CD4-positive, alpha-beta memory T cell (primary cell): ENCODE measurements at regions not wholly inside any gene's neighbourhood (a gene's known extent, or its start where the extent isn't known, plus 50 kb on each side); places are given as distances from the start of the nearest gene placed in this dataset.

Experiments used
- CTCF ChIA-PET: fragments of 350-600 bp; sonication (Branson Sonifier 250); formaldehyde crosslinking; loops from one replicate; lab custom pipeline; 2021; ENCODE audit warnings: inconsistent platforms; ENCODE audit not compliant: partially characterized antibody; lab: Charles Lee
- POLR2A ChIA-PET: fragments of 350-600 bp; sonication (Branson Sonifier 250); formaldehyde crosslinking; loops from one replicate; lab custom pipeline; 2021; ENCODE audit not compliant: partially characterized antibody; lab: Charles Lee
- DNase-seq, 5 donors: peaks; one replicate each; pipeline versions ENCODE4 v3.0.0 to v3.0.0-alpha.2; 2020 to 2022; ENCODE audit warnings: mixed read lengths in 1 of 5
- H3K27ac ChIP-seq: one replicate; pipeline ENCODE4 v1.7.0; 2013; ENCODE audit warnings: low read depth, low read length
- H3K27me3 ChIP-seq: 2 replicates; pipeline ENCODE4 v1.7.0; 2013; ENCODE audit warnings: mild to moderate bottlenecking, low read length, moderate library complexity; ENCODE audit not compliant: insufficient read depth
- H3K36me3 ChIP-seq: 2 replicates; pipeline ENCODE4 v1.7.0; 2013; ENCODE audit warnings: mild to moderate bottlenecking, low read length, moderate library complexity; ENCODE audit not compliant: insufficient read depth
- H3K4me1 ChIP-seq: 2 replicates; pipeline ENCODE4 v1.7.0; 2013; ENCODE audit warnings: mild to moderate bottlenecking, low read length, moderate library complexity; ENCODE audit not compliant: insufficient read depth
- H3K4me3 ChIP-seq, 2 donors: one replicate each; pipeline ENCODE4 v1.7.0; 2013; ENCODE audit warnings: low read length in 2 of 2, mild to moderate bottlenecking in 1 of 2
- H3K9me3 ChIP-seq, 2 donors: one replicate each; pipeline ENCODE4 v1.7.0; 2013; ENCODE audit warnings: low read length in 2 of 2, control low read depth in 1 of 2; ENCODE audit not compliant: control insufficient read depth in 1 of 2
- H3K27ac Mint-ChIP-seq, 7 donors: one replicate each; pipeline ENCODE4 v1.8.0; 2020 to 2021; ENCODE audit warnings: mixed read lengths in 7 of 7, mild to moderate bottlenecking in 6 of 7, inconsistent platforms in 3 of 7, moderate library complexity in 3 of 7
- H3K27me3 Mint-ChIP-seq, 2 donors: one replicate each; pipeline ENCODE4 v1.8.0; 2020 to 2021; ENCODE audit warnings: mixed read lengths in 2 of 2
- H3K36me3 Mint-ChIP-seq, 2 donors: one replicate each; pipeline ENCODE4 v1.8.0; 2020 to 2021; ENCODE audit warnings: mixed read lengths in 2 of 2, inconsistent platforms in 1 of 2, mild to moderate bottlenecking in 1 of 2
- H3K4me1 Mint-ChIP-seq, 4 donors: one replicate each; pipeline ENCODE4 v1.8.0; 2020 to 2021; ENCODE audit warnings: mixed read lengths in 4 of 4, mild to moderate bottlenecking in 1 of 4
- H3K4me3 Mint-ChIP-seq, 8 donors: one replicate each; pipeline ENCODE4 v1.8.0; 2020 to 2021; ENCODE audit warnings: mixed read lengths in 8 of 8, mild to moderate bottlenecking in 7 of 8, moderate library complexity in 6 of 8, inconsistent platforms in 3 of 8
- H3K9me3 Mint-ChIP-seq, 8 donors: one replicate each; pipeline ENCODE4 v1.8.0; 2020 to 2021; ENCODE audit warnings: mixed read lengths in 8 of 8, mild to moderate bottlenecking in 5 of 8, inconsistent platforms in 3 of 8, moderate library complexity in 1 of 8
- intact Hi-C: fragments of 100-400 bp; cut with micrococcal nuclease; formaldehyde crosslinking; loops from one replicate; pipeline ENCODE4 v1.15.1; 2023

DNA sequence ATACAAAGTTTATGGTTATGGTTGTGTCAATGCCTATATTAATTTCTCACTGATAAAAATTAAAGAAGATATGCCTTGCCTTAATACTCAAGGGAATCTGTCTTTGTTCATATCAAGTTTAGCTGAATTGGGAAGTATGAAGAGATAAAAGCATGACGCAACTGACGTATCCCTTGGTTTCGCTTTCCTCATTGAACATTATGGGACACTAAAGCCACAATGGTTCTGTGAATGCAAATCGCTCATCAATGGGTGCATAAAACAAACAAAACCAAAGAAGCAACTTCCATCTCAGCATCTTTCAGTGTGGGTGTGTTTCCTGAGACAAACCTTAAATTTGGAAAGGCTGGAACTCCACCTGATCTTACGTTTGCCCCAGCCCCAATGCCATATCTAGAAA is 108.2 kb downstream of the NPIPB5 start:
- no peak overlapping the region for H3K27ac ChIP-seq
- H3K36me3 ChIP-seq, result no peaks in the 10 kb centered on the region
- no peak overlapping the region for H3K4me3 ChIP-seq
- no peak overlapping the region for H3K27ac Mint-ChIP-seq
- H3K4me3 Mint-ChIP-seq, result no peak overlapping the region
- ChIA-PET POLR2A (no interaction called here), CTCF (no interaction called here)
- H3K9me3 ChIP-seq, result no peaks in the 10 kb centered on the region
- intact Hi-C loops, result no loop called here
- H3K4me1 Mint-ChIP-seq, result peaks cover 0 to 2% (median 0%) of the 10 kb centered on the region in 4 donors
- peaks cover 7% of the 10 kb centered on the region for H3K27me3 ChIP-seq
- no peaks in the 10 kb centered on the region for H3K4me1 ChIP-seq
- H3K9me3 Mint-ChIP-seq, result peaks cover 0 to 5% (median 1%) of the 10 kb centered on the region in 8 donors
- peaks cover 11 to 23% of the 10 kb centered on the region in 2 donors for H3K27me3 Mint-ChIP-seq
- no peaks in the 10 kb centered on the region for H3K36me3 Mint-ChIP-seq
- no peak for DNase-seq

DNA sequence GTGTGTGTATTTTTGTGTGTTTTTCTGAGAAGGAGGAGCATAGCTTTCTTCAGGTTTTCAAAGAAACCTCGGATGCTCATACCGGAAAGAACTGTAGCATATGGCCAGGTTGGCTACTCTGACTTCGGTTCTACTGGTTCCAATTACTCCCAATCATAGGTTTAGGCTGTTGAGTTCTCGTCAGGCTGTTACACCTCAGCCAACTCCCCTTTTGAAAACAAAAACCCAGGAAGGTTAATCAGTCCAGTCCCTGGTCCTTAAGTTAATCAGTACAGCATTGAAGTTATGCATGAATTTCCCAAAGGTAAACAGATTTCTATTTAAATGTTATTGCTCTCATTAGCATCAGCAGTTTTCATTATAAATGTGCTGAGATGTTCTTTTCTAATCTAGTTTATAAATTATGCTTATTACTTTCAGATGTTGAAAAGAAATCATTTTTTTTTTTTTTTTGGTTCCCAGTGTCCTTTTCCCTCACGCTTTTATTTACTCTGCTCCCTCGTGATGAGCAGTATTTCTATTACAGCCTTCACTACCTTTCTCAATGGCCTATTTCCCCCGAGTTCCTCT is 111.0 kb downstream of the NPIPB5 start:
- no peak overlapping the region for H3K27ac Mint-ChIP-seq

DNA sequence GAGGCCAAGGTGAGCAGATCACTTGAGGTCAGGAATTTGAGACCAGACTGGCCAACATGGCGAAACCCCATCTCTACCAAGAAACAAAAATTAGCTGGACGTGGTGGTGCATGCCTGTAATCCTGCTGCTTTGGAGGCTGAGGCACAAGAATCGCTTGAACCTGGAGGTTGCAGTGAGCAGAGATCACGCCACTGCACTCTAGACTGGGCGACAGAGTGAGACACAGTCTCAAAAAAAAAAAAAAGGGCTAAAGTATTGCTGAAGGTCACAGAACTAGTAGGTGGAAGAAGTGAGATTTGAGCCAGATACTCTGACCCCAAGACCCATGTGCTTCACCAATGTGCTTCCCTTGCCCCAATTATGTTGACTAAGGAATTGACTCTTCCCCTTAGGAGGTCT is 112.0 kb downstream of the NPIPB5 start:
- CTCF ChIA-PET, result no interaction called here
- peaks cover 0 to 2% (median 0%) of the 10 kb centered on the region in 4 donors for H3K4me1 Mint-ChIP-seq
- intact Hi-C loops, result no loop called here

More for the DNA sequence above, 111.0 kb downstream of the NPIPB5 start:
- Mint-ChIP-seq H3K4me3 (no peak overlapping the region), H3K4me1 (peaks cover 0 to 2% (median 0%) of the 10 kb centered on the region in 4 donors), H3K36me3 (no peaks in the 10 kb centered on the region), H3K27me3 (peaks cover 7% of the 10 kb centered on the region in 2 donors), H3K9me3 (no peaks in the 10 kb centered on the region)
- Histone ChIP-seq H3K4me1 (no peaks in the 10 kb centered on the region), H3K36me3 (no peaks in the 10 kb centered on the region), H3K4me3 (no peak overlapping the region), H3K9me3 (no peaks in the 10 kb centered on the region), H3K27ac (no peak overlapping the region), H3K27me3 (peaks cover 7% of the 10 kb centered on the region)
- no peak for DNase-seq
- intact Hi-C loops, result no loop called here
- ChIA-PET POLR2A (no interaction called here), CTCF (no interaction called here)

DNA sequence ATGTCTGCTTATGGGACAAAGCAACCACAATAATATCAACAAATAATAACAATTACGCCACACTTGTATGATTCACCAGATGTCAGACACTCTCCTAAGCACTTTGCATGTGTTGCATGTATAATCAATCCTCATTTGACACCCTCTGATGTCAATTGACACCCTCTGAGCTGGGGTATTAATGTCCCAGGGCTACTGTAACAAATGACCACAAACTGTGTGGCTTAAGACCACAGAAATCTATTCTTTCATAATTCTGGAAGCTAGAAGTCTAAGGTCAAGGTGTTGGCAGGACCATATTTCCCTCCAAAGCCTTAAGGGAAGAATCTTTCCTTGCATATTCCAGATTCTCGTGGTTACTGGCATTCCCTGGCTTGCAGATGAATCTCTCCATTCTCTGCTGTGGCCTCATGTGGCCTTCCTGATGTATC is 112.7 kb downstream of the NPIPB5 start:
- H3K9me3 ChIP-seq, result no peaks in the 10 kb centered on the region
- Mint-ChIP-seq H3K27ac (no peak overlapping the region), H3K36me3 (no peaks in the 10 kb centered on the region), H3K27me3 (peaks cover 3 to 11% of the 10 kb centered on the region in 2 donors), H3K4me3 (no peak overlapping the region), H3K4me1 (peaks cover 0 to 2% (median 0%) of the 10 kb centered on the region in 4 donors), H3K9me3 (no peaks in the 10 kb centered on the region)
- ChIA-PET CTCF (no interaction called here), POLR2A (no interaction called here)
- no peak overlapping the region for H3K4me3 ChIP-seq
- intact Hi-C loops, result no loop called here
- no peak for DNase-seq
- H3K27me3 ChIP-seq, result peaks cover 7% of the 10 kb centered on the region
- H3K4me1 ChIP-seq, result no peaks in the 10 kb centered on the region
- no peaks in the 10 kb centered on the region for H3K36me3 ChIP-seq
- H3K27ac ChIP-seq, result no peak overlapping the region

More for the DNA sequence above, 112.0 kb downstream of the NPIPB5 start:
- no peak overlapping the region for H3K27ac Mint-ChIP-seq
- no peaks in the 10 kb centered on the region for H3K36me3 Mint-ChIP-seq
- Histone ChIP-seq H3K4me1 (no peaks in the 10 kb centered on the region), H3K27ac (no peak overlapping the region), H3K36me3 (no peaks in the 10 kb centered on the region), H3K4me3 (no peak overlapping the region), H3K9me3 (no peaks in the 10 kb centered on the region), H3K27me3 (peaks cover 7% of the 10 kb centered on the region)
- POLR2A ChIA-PET, result interaction anchor here (0.6 kb wide), 1 partner anchor 996 kb away, joined by 3 read pairs; no protein-coding TSS in a partner anchor
- H3K4me3 Mint-ChIP-seq, result no peak overlapping the region
- DNase-seq, result no peak
- peaks cover 6 to 7% of the 10 kb centered on the region in 2 donors for H3K27me3 Mint-ChIP-seq
- H3K9me3 Mint-ChIP-seq, result no peaks in the 10 kb centered on the region

DNA sequence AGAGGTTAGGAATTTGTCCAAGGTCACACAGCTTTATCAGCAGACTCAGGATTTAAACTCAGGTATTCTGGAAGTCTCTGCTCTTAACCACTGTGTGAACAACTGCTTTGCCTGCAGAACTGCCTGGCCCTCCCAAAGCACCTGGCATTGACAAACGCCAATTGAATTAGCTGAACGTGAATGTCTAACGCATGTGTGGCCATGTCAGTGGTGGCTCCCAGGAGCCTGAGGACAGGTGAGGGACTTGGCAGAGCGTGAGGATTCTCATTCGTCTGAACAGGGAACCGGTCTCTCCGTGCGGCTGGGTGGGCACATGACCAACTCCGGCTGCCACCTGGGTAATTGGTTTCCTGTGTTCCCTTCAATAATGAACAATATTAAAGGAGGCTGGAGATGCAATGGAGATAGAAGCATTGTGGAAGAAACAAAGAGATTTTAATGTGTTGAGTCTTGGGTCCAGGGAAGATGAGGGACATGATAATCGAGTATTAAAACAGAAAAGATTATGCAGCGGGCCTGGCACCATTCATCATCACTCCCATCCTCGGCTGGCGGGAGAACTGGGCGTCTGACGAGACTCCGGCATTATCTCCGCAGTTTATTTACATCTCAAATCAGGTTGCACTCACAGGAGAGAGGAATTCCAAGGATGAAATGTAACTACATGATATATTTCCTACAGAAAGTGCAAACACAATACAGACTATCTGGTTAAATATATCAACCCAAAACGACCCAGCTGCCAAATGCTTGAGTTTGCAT is 113.5 kb downstream of the NPIPB5 start:
- no peaks in the 10 kb centered on the region for H3K4me1 ChIP-seq
- H3K4me3 ChIP-seq, result no peak overlapping the region
- intact Hi-C loops, result no loop called here
- Mint-ChIP-seq H3K27ac (no peak overlapping the region), H3K9me3 (no peaks in the 10 kb centered on the region), H3K27me3 (peaks cover 6 to 12% of the 10 kb centered on the region in 2 donors), H3K36me3 (no peaks in the 10 kb centered on the region), H3K4me3 (no peak overlapping the region), H3K4me1 (no peaks in the 10 kb centered on the region)
- H3K27me3 ChIP-seq, result peaks cover 7% of the 10 kb centered on the region
- CTCF ChIA-PET, result no interaction called here
- no peaks in the 10 kb centered on the region for H3K36me3 ChIP-seq
- H3K27ac ChIP-seq, result no peak overlapping the region
- no peak for DNase-seq
- POLR2A ChIA-PET, result no interaction called here
- H3K9me3 ChIP-seq, result no peaks in the 10 kb centered on the region

DNA sequence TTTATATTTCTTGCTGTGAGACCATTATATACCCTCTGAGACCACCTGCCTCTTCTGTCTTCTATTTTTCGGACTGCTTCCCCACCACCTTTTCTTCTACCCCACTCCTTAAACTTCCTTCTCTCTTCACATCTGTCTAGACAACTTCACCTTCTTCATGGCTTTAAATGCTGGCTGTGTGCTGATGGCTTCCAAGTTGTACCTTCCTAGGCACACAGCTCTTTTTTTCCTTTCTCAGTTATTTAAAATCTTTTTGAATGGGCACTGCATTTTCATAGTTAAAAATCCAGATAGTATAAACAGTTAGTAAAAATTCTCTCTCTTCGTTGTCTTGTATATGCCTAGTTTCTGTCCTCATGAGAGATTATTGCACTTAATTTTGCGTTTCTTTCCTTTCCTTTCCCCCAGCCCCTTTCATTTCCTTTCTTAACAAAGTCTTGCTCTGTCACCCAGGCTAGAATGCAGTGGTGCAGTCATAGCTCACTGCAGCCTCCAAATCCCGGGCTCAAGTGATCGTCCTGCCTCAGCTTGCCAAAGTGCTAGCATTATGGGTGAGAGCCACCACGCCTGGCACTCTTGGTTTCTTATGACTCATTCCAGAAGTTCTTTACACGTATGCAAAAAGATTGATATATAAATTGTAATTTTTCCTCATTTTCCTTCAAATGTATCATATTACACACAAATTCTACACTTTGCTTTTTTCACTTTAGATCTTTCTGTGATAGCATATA is 114.3 kb downstream of the NPIPB5 start:
- CTCF ChIA-PET, result no interaction called here
- Histone ChIP-seq H3K9me3 (no peaks in the 10 kb centered on the region), H3K27me3 (peaks cover 7% of the 10 kb centered on the region), H3K4me3 (no peak overlapping the region), H3K27ac (no peak overlapping the region), H3K4me1 (no peaks in the 10 kb centered on the region), H3K36me3 (no peaks in the 10 kb centered on the region)
- no peak for DNase-seq
- Mint-ChIP-seq H3K9me3 (no peaks in the 10 kb centered on the region), H3K4me1 (no peaks in the 10 kb centered on the region), H3K27ac (no peak overlapping the region), H3K27me3 (peaks cover 6 to 8% of the 10 kb centered on the region in 2 donors), H3K36me3 (no peaks in the 10 kb centered on the region), H3K4me3 (no peak overlapping the region)
- POLR2A ChIA-PET, result no interaction called here
- intact Hi-C loops, result no loop called here

DNA sequence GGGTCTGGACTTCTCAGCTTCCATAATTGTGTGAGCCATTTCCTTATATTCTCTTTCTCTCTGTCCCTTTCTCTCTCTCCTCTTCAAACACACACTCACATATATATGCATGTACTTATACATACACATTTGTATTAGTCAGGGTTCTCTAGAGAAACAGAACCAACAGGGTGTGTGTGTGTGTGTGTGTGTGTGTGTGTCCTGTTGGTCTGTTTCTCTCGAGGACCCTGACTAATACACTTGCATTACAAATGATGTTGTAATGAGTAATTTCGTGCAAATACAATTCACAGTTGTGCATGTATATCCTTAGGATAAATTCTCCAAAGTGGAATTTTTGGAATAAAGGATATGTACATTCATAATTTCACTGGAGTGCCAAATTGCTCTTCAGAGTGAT is 115.3 kb downstream of the NPIPB5 start:
- H3K4me1 Mint-ChIP-seq, result no peaks in the 10 kb centered on the region
- H3K27ac Mint-ChIP-seq, result no peak overlapping the region
- no peak for DNase-seq
- ChIA-PET POLR2A (no interaction called here), CTCF (no interaction called here)
- H3K9me3 Mint-ChIP-seq, result no peaks in the 10 kb centered on the region
- H3K4me3 Mint-ChIP-seq, result no peak overlapping the region
- Histone ChIP-seq H3K36me3 (no peaks in the 10 kb centered on the region), H3K4me3 (no peak overlapping the region), H3K4me1 (no peaks in the 10 kb centered on the region), H3K27ac (no peak overlapping the region), H3K27me3 (peaks cover 7% of the 10 kb centered on the region), H3K9me3 (no peaks in the 10 kb centered on the region)
- H3K27me3 Mint-ChIP-seq, result peaks cover 4 to 5% of the 10 kb centered on the region in 2 donors
- intact Hi-C loops, result no loop called here
- no peaks in the 10 kb centered on the region for H3K36me3 Mint-ChIP-seq
